HG03108 (cell line): ENCODE measurements at regions not wholly inside any gene's neighbourhood (a gene's known extent, or its start where the extent isn't known, plus 50 kb on each side); places are given as distances from the start of the nearest gene placed in this dataset.

Source experiments
- ATAC-seq: cut with Tn5 transposase; IDR thresholded peaks from one replicate; pipeline ENCODE4 v1.9.1; 2021; ENCODE audit warnings: moderate library complexity; ENCODE audit not compliant: unreplicated experiment

GRCh38 chr2:15074319-15074718 is 441.8 kb downstream of the LRATD1 start:
- ATAC-seq = no peak

DNA sequence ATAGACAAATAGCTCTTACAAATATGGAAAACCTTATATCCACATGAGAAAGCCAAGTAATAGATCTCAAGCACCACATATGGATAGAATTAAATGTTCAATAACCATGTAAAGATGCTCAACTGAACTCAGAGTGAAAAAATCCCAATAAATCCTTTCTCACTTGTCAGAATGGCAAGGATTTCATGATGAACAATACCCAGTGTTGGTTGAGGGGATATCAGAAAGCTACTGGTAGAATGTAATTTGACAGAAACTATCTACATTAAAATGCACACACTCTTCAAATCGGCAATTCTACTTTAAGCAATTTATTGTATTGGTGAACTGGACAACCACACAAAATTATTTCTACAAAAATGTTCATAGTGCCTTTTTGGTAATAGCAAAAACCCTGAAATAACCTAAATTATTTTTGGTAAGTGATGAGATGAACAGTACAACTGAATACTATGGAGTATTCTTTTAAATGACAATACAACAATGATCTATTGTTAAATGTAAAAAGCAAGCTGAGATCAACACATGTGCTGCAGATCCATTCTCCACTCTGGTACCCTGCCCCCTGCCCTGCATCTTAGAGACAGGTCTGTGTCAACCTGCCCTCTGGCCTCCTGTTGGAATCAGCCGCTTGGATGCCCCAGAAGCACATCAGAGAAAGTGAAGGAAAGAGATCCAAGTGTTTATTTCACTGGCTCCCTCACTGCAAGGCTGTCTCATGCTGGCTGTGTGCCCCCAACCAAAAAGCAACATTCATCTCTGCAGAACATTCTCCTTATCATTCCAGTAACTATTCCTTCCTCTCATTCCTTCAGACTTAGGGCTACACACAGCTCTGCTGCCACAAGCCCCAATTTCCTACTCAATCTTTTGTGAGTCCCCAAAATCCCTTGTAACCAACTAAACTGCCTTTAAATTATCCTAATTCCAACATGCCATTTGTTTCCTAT is 442.5 kb downstream of the LRATD1 start:
- ATAC-seq = no peak

- no peak for ATAC-seq
Measured at GRCh38 chr2:15076668-15077067, 444.2 kb downstream of the LRATD1 start.

DNA sequence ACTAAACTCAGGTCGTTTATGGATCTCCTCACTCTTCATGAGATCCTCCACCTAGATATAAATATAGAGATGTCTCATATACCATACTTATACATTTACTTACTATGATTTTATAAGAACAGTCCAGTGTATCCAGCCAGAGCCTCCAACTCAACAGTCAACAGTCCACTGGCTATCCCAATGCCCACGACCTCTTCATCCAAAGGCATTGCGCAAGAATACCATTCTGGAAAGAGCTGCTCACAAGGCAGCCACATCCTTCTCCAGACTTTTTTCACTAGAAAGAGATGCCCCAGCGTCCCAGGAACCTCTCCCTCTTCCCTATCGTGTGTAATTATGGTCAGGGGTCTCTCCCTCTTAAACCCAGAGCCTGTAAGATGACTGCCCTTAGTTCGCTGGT is 448.8 kb downstream of the LRATD1 start:
- ATAC-seq = no peak

DNA sequence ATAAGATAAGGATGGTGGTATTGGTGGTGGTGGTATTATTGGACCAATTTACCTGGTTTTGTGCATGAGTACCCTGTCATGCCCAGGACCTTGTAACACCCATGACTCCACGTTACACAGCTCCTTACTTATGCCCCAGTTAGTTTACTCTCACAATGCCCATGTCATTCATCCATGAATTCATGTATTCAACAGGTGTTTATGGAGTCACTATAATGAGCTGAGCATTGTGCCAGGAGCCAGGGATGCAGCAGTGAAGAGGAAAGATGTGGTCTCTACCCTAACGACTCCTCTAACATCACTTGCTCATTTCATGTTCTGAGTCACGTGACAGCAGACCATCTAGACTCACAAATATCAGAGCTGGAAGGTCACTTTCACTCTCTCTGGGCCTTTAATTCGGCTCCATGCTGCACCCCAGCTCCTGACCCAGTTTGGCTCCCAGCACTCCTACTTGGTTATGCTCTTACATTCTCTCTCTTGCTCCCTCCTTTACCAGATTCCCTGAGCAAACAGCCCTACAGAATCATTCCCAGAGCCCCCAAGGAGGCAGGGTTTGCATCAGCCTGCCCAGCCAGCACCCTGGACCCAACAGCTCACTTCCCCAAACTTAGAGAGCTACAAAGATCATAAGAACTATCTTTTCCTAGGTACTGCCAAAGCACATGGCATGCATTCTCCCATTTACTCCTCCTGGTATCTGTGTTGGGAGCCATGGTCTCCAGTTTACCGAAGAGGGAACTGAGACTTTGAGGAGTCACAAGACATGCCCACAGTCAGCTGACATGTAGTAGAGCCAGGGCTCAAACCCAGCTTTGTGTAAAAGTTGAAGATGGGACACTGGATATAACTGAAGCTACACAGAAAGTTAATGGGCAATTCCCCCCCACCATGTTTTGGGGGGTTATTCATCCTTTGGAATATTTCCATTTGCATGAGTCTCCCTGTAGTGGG is 449.9 kb downstream of the LRATD1 start:
- no peak for ATAC-seq

- ATAC-seq = no peak
Measured at GRCh38 chr2:15084826-15085489, 452.4 kb downstream of the LRATD1 start.

GRCh38 chr2:15092181-15092580 is 459.7 kb downstream of the LRATD1 start:
- ATAC-seq = no peak

DNA sequence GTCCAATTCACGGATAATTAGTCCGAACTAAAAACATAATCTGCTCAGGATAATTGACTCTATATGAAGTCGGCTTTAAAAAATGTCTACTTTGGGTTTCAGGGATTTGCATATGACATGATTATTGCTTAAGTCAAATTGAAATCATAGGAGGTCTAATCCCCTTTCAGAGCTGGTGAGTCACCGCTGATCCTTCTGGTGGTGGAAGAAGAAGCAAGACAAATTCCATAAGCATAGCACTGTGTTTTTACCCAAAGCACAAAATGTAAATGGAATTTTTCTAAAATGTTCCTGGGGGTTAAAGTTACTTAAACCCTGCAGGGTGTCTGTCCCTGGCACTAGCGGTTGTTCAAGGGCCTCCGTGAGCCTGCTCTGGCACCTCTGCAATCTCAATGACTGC is 460.2 kb downstream of the LRATD1 start:
- ATAC-seq = no peak

DNA sequence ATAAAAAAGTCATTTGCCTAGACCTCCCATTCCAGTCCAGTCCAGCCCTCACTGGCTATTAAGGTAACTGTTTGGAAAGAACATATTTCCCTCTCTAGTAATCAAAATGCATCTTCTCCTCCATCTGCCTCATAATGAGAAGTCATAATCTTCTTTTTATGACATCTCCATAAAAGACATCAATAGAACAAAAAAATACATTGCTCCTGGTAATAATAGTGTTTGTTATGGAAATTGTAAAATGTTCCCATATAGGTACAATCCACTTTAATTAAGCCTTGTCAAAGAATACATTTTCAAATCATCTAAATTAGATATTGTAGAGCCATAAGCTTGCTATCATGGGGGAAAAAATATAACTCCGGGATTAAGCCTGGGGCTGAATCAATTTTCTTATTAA is 461.6 kb downstream of the LRATD1 start:
- no peak for ATAC-seq

DNA sequence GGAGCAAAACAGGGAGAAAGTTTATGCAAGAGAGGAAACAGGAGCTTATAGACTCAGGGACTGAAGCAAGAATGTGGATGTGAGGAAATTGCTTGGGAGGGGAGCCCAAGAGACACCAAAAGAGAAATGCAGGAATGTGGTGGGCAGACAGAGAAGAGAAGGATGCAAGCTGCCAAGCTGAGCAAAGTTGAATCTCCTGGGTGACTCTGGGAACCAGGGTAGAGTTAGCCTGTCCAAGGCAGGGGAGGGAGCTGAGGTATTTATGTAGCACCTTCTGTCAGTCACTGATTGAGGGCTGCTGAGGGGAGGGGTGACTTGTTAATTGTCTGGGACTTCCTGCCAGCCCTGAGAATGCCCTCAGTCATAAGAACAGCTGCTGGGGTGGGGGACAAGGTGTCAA is 464.3 kb downstream of the NBAS start:
- no peak for ATAC-seq

- no peak for ATAC-seq
Measured at GRCh38 chr2:15107137-15107536, 454.0 kb downstream of the NBAS start.

- ATAC-seq = no peak
Measured at GRCh38 chr2:15111718-15112117, 449.4 kb downstream of the NBAS start.

GRCh38 chr2:15112216-15112615 is 448.9 kb downstream of the NBAS start:
- ATAC-seq = no peak

- ATAC-seq = no peak
Measured at GRCh38 chr2:15115776-15116175, 445.4 kb downstream of the NBAS start.

DNA sequence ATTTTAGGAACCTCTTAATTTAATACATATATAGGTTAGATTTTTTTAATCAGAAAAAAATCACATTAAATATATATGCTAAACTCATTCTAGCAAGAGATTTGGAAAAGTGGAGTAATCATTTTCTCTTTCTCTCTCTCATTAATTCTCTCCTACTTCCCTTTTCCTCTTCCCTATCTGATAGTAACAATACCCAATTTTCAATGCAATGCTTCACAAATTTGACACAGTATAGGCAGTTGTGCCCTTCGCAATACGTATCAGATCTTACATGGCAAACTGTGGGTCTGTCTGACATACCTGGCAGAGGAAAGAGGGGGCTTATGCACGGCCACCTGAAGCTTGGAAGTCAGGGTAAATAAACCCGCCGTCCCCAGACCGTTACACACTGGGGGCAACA is 444.3 kb downstream of the NBAS start:
- ATAC-seq = no peak
